ENCODE measurements at regions not wholly inside any gene's neighbourhood (a gene's known extent, or its start where the extent isn't known, plus 50 kb on each side); places are given as distances from the start of the nearest gene placed in this dataset.

DNA sequence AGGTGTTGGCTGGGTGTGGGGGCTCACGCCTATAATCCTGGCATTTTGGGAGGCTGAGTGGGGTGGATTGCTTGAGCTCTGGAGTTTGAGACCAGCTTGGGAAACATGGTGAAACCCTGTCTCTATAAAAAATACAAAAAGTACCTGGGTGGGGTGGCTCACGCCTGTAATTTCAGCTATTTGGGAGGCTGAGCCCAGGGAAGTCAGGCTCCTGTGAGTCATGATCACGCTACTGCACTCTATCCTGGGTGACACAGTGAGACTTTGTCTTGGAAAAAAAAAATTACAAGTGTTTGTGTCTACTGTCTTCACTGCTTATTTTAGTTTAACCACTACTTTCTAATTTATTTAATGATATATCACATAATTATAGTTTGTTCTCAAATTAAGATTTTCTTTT lies 62.7 kb upstream of the DOCK10 start:
- no peak for TF ChIP-seq CTCF (IDR thresholded peaks at IDR 0.05; ENCODE audit: unreplicated experiment)
- Mint-ChIP-seq H3K27ac (no peak overlapping the region), H3K9me3 (ENCODE audit: low read depth) (no peaks in the 10 kb centered on the region), H3K4me1 (ENCODE audit: low read depth) (no peaks in the 10 kb centered on the region), H3K36me3 (ENCODE audit: insufficient read depth) (no peaks in the 10 kb centered on the region), H3K27me3 (no peaks in the 10 kb centered on the region), H3K4me3 (ENCODE audit: low read depth) (no peak overlapping the region)
- DNase-seq (ENCODE audit: low spot score, unreplicated experiment), result no peak

- H3K4me1 Mint-ChIP-seq (ENCODE audit: low read depth), result no peaks in the 10 kb centered on the region
- H3K4me3 Mint-ChIP-seq (ENCODE audit: low read depth), result no peak overlapping the region
- H3K27ac Mint-ChIP-seq, result no peak overlapping the region
- no peak for DNase-seq (ENCODE audit: low spot score, unreplicated experiment)
- H3K9me3 Mint-ChIP-seq (ENCODE audit: low read depth), result no peaks in the 10 kb centered on the region
- no peaks in the 10 kb centered on the region for H3K27me3 Mint-ChIP-seq
- no peak for TF ChIP-seq CTCF (IDR thresholded peaks at IDR 0.05; ENCODE audit: unreplicated experiment)
- H3K36me3 Mint-ChIP-seq (ENCODE audit: insufficient read depth), result no peaks in the 10 kb centered on the region
Measured at GRCh38 chr2:225104321-225104720, 62.1 kb upstream of the DOCK10 start.

DNA sequence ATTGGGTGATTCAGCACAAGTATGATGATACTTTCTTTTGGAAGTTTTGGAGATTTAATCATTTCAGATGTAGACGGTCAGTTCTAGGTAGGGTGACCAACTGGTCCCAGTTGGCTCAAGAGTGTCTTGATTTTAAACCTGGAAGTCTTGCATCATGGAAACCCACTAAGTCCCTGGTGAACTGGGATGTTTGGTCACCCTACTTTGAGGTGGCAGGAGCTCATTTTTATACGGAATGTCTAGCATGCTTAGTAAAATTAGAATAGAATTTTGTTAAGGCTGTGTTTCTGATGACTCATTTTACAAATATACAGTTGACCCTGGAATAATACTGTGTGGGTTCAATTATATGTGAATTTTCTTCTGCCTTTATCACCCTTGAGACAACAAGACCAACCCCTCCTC lies 61.5 kb upstream of the DOCK10 start:
- Mint-ChIP-seq H3K27me3 (no peaks in the 10 kb centered on the region), H3K36me3 (ENCODE audit: insufficient read depth) (no peaks in the 10 kb centered on the region), H3K9me3 (ENCODE audit: low read depth) (no peaks in the 10 kb centered on the region), H3K27ac (no peak overlapping the region), H3K4me3 (ENCODE audit: low read depth) (no peak overlapping the region), H3K4me1 (ENCODE audit: low read depth) (no peaks in the 10 kb centered on the region)
- DNase-seq (ENCODE audit: low spot score, unreplicated experiment), result no peak
- no peak for TF ChIP-seq CTCF (IDR thresholded peaks at IDR 0.05; ENCODE audit: unreplicated experiment)

DNA sequence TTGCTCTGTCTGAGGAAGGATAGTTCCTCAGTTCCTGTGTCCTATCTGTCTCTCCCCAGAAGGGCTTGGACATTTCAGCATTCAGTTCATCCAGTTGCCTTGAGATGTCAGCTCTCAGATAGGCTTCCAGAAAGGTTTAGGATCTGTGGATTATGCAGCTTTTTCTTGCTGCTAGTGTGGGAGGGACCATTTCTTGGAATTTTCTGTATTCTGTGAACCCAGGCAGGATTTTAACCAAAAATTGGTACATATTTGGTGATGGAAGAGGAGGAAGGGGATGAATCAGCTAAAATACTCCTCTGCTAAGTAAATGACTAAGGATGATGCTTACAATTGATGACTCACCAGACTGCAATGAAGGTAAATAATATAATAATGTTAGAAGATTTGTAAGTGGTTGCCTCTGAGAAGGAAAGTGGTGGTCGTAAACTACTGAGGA lies 58.6 kb upstream of the DOCK10 start:
- Mint-ChIP-seq H3K4me1 (ENCODE audit: low read depth) (no peaks in the 10 kb centered on the region), H3K27me3 (no peaks in the 10 kb centered on the region), H3K36me3 (ENCODE audit: insufficient read depth) (no peaks in the 10 kb centered on the region), H3K27ac (no peak overlapping the region), H3K4me3 (ENCODE audit: low read depth) (no peak overlapping the region), H3K9me3 (ENCODE audit: low read depth) (peaks cover 5% of the 10 kb centered on the region)
- no peak for TF ChIP-seq CTCF (IDR thresholded peaks at IDR 0.05; ENCODE audit: unreplicated experiment)
- no peak for DNase-seq (ENCODE audit: low spot score, unreplicated experiment)

GRCh38 chr2:225100269-225100668 lies 58.0 kb upstream of the DOCK10 start:
- Mint-ChIP-seq H3K36me3 (ENCODE audit: insufficient read depth) (no peaks in the 10 kb centered on the region), H3K9me3 (ENCODE audit: low read depth) (peaks cover 5% of the 10 kb centered on the region), H3K27me3 (no peaks in the 10 kb centered on the region), H3K27ac (no peak overlapping the region), H3K4me1 (ENCODE audit: low read depth) (no peaks in the 10 kb centered on the region), H3K4me3 (ENCODE audit: low read depth) (no peak overlapping the region)
- no peak for DNase-seq (ENCODE audit: low spot score, unreplicated experiment)
- no peak for TF ChIP-seq CTCF (IDR thresholded peaks at IDR 0.05; ENCODE audit: unreplicated experiment)
